Keratinocyte (primary cell): ENCODE measurements at regions not wholly inside any gene's neighbourhood (a gene's known extent, or its start where the extent isn't known, plus 50 kb on each side); places are given as distances from the start of the nearest gene placed in this dataset.

Experiments used
- DNase-seq: peaks from one replicate; pipeline ENCODE4 v3.0.0-alpha.2; 2011; ENCODE audit warnings: low read depth, missing footprints, low spot score
- FAIRE-seq: peaks from 2 replicates; lab custom pipeline; 2011; peaks lifted over from hg19 to GRCh38; lab: Jason Lieb, UNC
- H2AFZ ChIP-seq: 2 replicates; pipeline ENCODE4 v1.6.0; 2012; ENCODE audit warnings: low read length, control low read depth, inconsistent platforms; ENCODE audit not compliant: control insufficient read depth
- H3K27ac ChIP-seq: 2 replicates; pipeline ENCODE4 v1.5.1; 2011; ENCODE audit warnings: low read length; ENCODE audit not compliant: control insufficient read depth, insufficient read depth
- H3K27me3 ChIP-seq: 3 replicates; pipeline ENCODE4 v1.6.0; 2011; ENCODE audit warnings: low read length; ENCODE audit not compliant: control insufficient read depth, insufficient read depth; ENCODE audit errors: extremely low read depth
- H3K36me3 ChIP-seq, 2 experiments: 2 replicates in 1 of 2; 3 replicates in 1 of 2; pipeline ENCODE4 v1.5.1; 2011; ENCODE audit warnings: low read length in 2 of 2, mild to moderate bottlenecking in 1 of 2; ENCODE audit not compliant: control insufficient read depth in 2 of 2, insufficient read depth in 2 of 2; ENCODE audit errors: extremely low read depth in 1 of 2
- H3K4me1 ChIP-seq: 3 replicates; pipeline ENCODE4 v1.5.1; 2011; ENCODE audit warnings: low read length; ENCODE audit not compliant: control insufficient read depth, insufficient read depth; ENCODE audit errors: extremely low read depth
- H3K4me2 ChIP-seq: 3 replicates; pipeline ENCODE4 v1.6.0; 2011; ENCODE audit warnings: low read depth, low read length; ENCODE audit not compliant: control insufficient read depth, insufficient read depth; ENCODE audit errors: extremely low read depth
- H3K4me3 ChIP-seq, 3 experiments: fragments of 200-600 bp in 1 of 3; sonication (generic) in 1 of 3; 2 replicates in 2 of 3; 3 replicates in 1 of 3; pipeline ENCODE4 v1.5.1; 2011 to 2016; ENCODE audit warnings: low read length in 3 of 3, mild to moderate bottlenecking in 3 of 3, control low read depth in 2 of 3, inconsistent platforms in 1 of 3, low read depth in 1 of 3, mixed read lengths in 1 of 3, mixed run types in 1 of 3, moderate library complexity in 1 of 3; ENCODE audit not compliant: control insufficient read depth in 2 of 3, insufficient read depth in 2 of 3; ENCODE audit errors: extremely low read depth in 1 of 3
- H3K79me2 ChIP-seq: 2 replicates; pipeline ENCODE4 v1.6.0; 2012; ENCODE audit warnings: low read length; ENCODE audit not compliant: control insufficient read depth, insufficient read depth
- H3K9ac ChIP-seq: 3 replicates; pipeline ENCODE4 v1.6.0; 2011; ENCODE audit warnings: low read length; ENCODE audit not compliant: control insufficient read depth, insufficient read depth; ENCODE audit errors: extremely low read depth
- H3K9me1 ChIP-seq: 3 replicates; pipeline ENCODE4 v1.6.0; 2011; ENCODE audit warnings: low read length; ENCODE audit not compliant: control insufficient read depth, insufficient read depth; ENCODE audit errors: extremely low read depth
- H3K9me3 ChIP-seq: 2 replicates; pipeline ENCODE4 v1.5.1; 2012; ENCODE audit warnings: low read depth, low read length; ENCODE audit not compliant: control insufficient read depth
- H4K20me1 ChIP-seq: 3 replicates; pipeline ENCODE4 v1.6.0; 2011; ENCODE audit warnings: low read length; ENCODE audit not compliant: control insufficient read depth, insufficient read depth; ENCODE audit errors: extremely low read depth
- CTCF ChIP-seq, 3 experiments: IDR thresholded peaks in 1 of 3; conservative IDR thresholded peaks in 1 of 3; optimal IDR thresholded peaks in 1 of 3; 2 replicates in 2 of 3; 3 replicates in 1 of 3; pipeline versions ENCODE3 to v1.5.1; 2011; ENCODE audit warnings: low read length in 3 of 3, mild to moderate bottlenecking in 3 of 3, moderate library complexity in 2 of 3, control low read depth in 1 of 3, inconsistent platforms in 1 of 3; ENCODE audit not compliant: insufficient read depth in 2 of 3; ENCODE audit errors: extremely low read depth in 1 of 3
- EZH2 ChIP-seq: IDR thresholded peaks from one replicate; pipeline ENCODE4 v1.6.1; 2012; ENCODE audit warnings: inconsistent platforms, mild to moderate bottlenecking, low read length, moderate library complexity
- dilution Hi-C: fragments of 300-500 bp; cut with MboI; formaldehyde crosslinking; loops from one replicate; pipeline ENCODE4 v1.7.0; 2020; ENCODE audit warnings: low sequenced_read_pairs; ENCODE audit not compliant: extremely low pct_ligation_motif_present

DNA sequence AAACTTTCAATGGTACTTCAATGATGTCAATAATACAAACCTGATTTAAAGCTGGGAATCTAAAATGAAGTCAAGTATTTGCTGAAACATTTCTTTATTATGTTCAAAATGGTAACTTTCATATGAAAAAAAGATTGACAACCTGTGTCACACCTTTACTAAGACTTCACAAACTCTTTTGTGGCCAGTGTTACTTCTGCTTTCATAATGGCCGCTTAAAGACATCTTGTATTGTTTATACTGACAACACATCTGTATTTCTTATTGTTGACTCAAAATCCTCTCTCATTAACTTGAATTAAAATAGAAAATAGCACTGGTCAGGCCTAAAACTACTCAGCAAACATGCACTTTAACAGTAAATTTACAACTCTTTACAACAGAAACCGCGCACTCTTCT lies 312.3 kb upstream of the CNTN6 start:
- no peaks in the 10 kb centered on the region for H3K36me3 ChIP-seq
- no peak overlapping the region for H3K4me3 ChIP-seq
- dilution Hi-C loops: no loop called here
- no peaks in the 10 kb centered on the region for H3K4me1 ChIP-seq
- TF ChIP-seq EZH2 (no peak), CTCF (optimal IDR thresholded peaks at IDR 0.05 in 1 of 3, IDR thresholded peaks at IDR 0.05 in 1 of 3, conservative IDR thresholded peaks at IDR 0.05 in 1 of 3; ENCODE audit: extremely low read depth in 1 of 3, insufficient read depth in 2 of 3, low read length in 3 of 3) (no peak)
- no peak overlapping the region for H3K27ac ChIP-seq
- H2AFZ ChIP-seq: no peak overlapping the region
- no peaks in the 10 kb centered on the region for H4K20me1 ChIP-seq
- no peak overlapping the region for H3K9ac ChIP-seq
- no peak for FAIRE-seq
- no peaks in the 10 kb centered on the region for H3K9me1 ChIP-seq
- no peaks in the 10 kb centered on the region for H3K27me3 ChIP-seq
- no peaks in the 10 kb centered on the region for H3K9me3 ChIP-seq
- DNase-seq: no peak
- no peak overlapping the region for H3K4me2 ChIP-seq
- H3K79me2 ChIP-seq: no peaks in the 10 kb centered on the region

DNA sequence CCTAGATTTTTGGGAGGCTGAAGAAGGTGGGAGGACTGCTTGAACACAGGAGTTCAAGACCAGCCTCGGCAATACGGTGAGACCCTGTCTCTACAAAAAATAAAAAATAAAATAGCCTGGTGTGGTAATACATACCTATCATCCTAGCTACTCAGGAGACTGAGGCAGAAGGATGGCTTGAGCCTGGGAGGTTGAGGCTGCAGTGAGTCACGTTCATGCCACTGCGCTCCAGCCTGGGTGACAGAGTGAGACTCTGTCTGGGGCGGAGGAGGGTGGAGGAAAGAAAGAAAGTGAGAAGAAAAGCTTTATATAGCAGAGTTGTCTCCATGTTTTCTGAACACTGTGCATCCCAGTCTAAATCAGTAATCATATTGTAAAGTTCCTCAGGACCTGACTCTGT lies 301.4 kb upstream of the CNTN6 start:
- H3K4me3 ChIP-seq: no peak overlapping the region
- no peaks in the 10 kb centered on the region for H3K4me1 ChIP-seq
- TF ChIP-seq EZH2: no peak
- no peak for TF ChIP-seq CTCF (optimal IDR thresholded peaks at IDR 0.05 in 1 of 3, IDR thresholded peaks at IDR 0.05 in 1 of 3, conservative IDR thresholded peaks at IDR 0.05 in 1 of 3; ENCODE audit: extremely low read depth in 1 of 3, insufficient read depth in 2 of 3, low read length in 3 of 3)
- H3K9me1 ChIP-seq: no peaks in the 10 kb centered on the region
- FAIRE-seq: no peak
- no peaks in the 10 kb centered on the region for H3K9me3 ChIP-seq
- H3K4me2 ChIP-seq: no peak overlapping the region
- no peak overlapping the region for H2AFZ ChIP-seq
- H3K27ac ChIP-seq: no peak overlapping the region
- no peaks in the 10 kb centered on the region for H3K79me2 ChIP-seq
- no peak overlapping the region for H3K9ac ChIP-seq
- no peaks in the 10 kb centered on the region for H4K20me1 ChIP-seq
- dilution Hi-C loops: no loop called here
- no peak for DNase-seq
- H3K27me3 ChIP-seq: no peaks in the 10 kb centered on the region
- H3K36me3 ChIP-seq: no peaks in the 10 kb centered on the region
